Activated CD8-positive, alpha-beta memory T cell treated with anti-CD3 and anti-CD28 coated beads, Interleukin-2, amount 50 U/mL, for 4 hours (primary cell): ENCODE measurements at regions not wholly inside any gene's neighbourhood (a gene's known extent, or its start where the extent isn't known, plus 50 kb on each side); places are given as distances from the start of the nearest gene placed in this dataset.

ENCODE experiments used
- DNase-seq: peaks from one replicate; pipeline ENCODE4 v3.0.0-alpha.2; 2020

- DNase-seq: no peak
These were observed 179.4 kb downstream of the GATA3 start for GRCh38 chr10:8233832-8234259.

GRCh38 chr10:8235253-8236027 is 181.0 kb downstream of the GATA3 start:
- DNase-seq: no peak

- no peak for DNase-seq
These were observed 184.5 kb downstream of the GATA3 start for GRCh38 chr10:8238986-8239385.

GRCh38 chr10:8240861-8241260 is 186.4 kb downstream of the GATA3 start:
- DNase-seq: no peak

GRCh38 chr10:8242295-8242872 is 187.9 kb downstream of the GATA3 start:
- DNase-seq: no peak

GRCh38 chr10:8245131-8245813 is 190.8 kb downstream of the GATA3 start:
- DNase-seq: no peak

- DNase-seq: no peak
These were observed 191.3 kb downstream of the GATA3 start for GRCh38 chr10:8245814-8246142.

- DNase-seq: no peak
These were observed 192.1 kb downstream of the GATA3 start for GRCh38 chr10:8246548-8246947.

GRCh38 chr10:8247191-8247590 is 192.7 kb downstream of the GATA3 start:
- no peak for DNase-seq

GRCh38 chr10:8248868-8249267 is 194.4 kb downstream of the GATA3 start:
- no peak for DNase-seq

GRCh38 chr10:8254350-8254749 is 199.9 kb downstream of the GATA3 start:
- no peak for DNase-seq

GRCh38 chr10:8255301-8255700 is 200.8 kb downstream of the GATA3 start:
- no peak for DNase-seq

GRCh38 chr10:8260645-8261044 is 206.2 kb downstream of the GATA3 start:
- DNase-seq: no peak

GRCh38 chr10:8262317-8262716 is 207.8 kb downstream of the GATA3 start:
- no peak for DNase-seq

- DNase-seq: no peak
These were observed 215.5 kb downstream of the GATA3 start for GRCh38 chr10:8269976-8270375.

GRCh38 chr10:8272794-8273425 is 218.4 kb downstream of the GATA3 start:
- DNase-seq: no peak

- DNase-seq: no peak
These were observed 219.3 kb downstream of the GATA3 start for GRCh38 chr10:8273749-8274148.

- no peak for DNase-seq
These were observed 221.4 kb downstream of the GATA3 start for GRCh38 chr10:8275911-8276310.

- DNase-seq: no peak
These were observed 223.6 kb downstream of the GATA3 start for GRCh38 chr10:8278099-8278498.

GRCh38 chr10:8279598-8279997 is 225.1 kb downstream of the GATA3 start:
- DNase-seq: no peak

GRCh38 chr10:8280946-8281345 is 226.5 kb downstream of the GATA3 start:
- no peak for DNase-seq

GRCh38 chr10:8282340-8282739 is 227.9 kb downstream of the GATA3 start:
- DNase-seq: no peak

GRCh38 chr10:8283166-8283905 is 228.8 kb downstream of the GATA3 start:
- no peak for DNase-seq
